ENCODE measurements at regions not wholly inside any gene's neighbourhood (a gene's known extent, or its start where the extent isn't known, plus 50 kb on each side); places are given as distances from the start of the nearest gene placed in this dataset.

- no peak for TF ChIP-seq CTCF (IDR thresholded peaks at IDR 0.05; ENCODE audit: insufficient read depth, low read length)
- no peak for TF ChIP-seq REST (IDR thresholded peaks at IDR 0.05; ENCODE audit: insufficient replicate concordance, low read depth)
Measured at GRCh38 chr5:45081082-45081481, 272.3 kb downstream of the MRPS30 start.

Data from HL-60 (cell line).